Activated naive CD8-positive, alpha-beta T cell treated with anti-CD3 and anti-CD28 coated beads for 36 hours (primary cell): ENCODE measurements at regions not wholly inside any gene's neighbourhood (a gene's known extent, or its start where the extent isn't known, plus 50 kb on each side); places are given as distances from the start of the nearest gene placed in this dataset.

ENCODE experiments used
- DNase-seq: peaks from one replicate; pipeline ENCODE4 v3.0.0; 2021
- H3K27ac Mint-ChIP-seq: one replicate; pipeline ENCODE4 v1.8.0; 2022; ENCODE audit warnings: mild to moderate bottlenecking, moderate library complexity, mixed read lengths
- H3K27me3 Mint-ChIP-seq: one replicate; pipeline ENCODE4 v1.8.0; 2022; ENCODE audit warnings: mild to moderate bottlenecking, mixed read lengths
- H3K36me3 Mint-ChIP-seq: one replicate; pipeline ENCODE4 v1.8.0; 2021; ENCODE audit warnings: mild to moderate bottlenecking, mixed read lengths
- H3K4me1 Mint-ChIP-seq: one replicate; pipeline ENCODE4 v1.8.0; 2021; ENCODE audit warnings: mixed read lengths
- H3K4me3 Mint-ChIP-seq: one replicate; pipeline ENCODE4 v1.8.0; 2022; ENCODE audit warnings: mild to moderate bottlenecking, moderate library complexity, mixed read lengths
- H3K9me3 Mint-ChIP-seq: one replicate; pipeline ENCODE4 v1.8.0; 2022; ENCODE audit warnings: mixed read lengths

- peaks cover 35% of the 10 kb centered on the region for H3K27me3 Mint-ChIP-seq
- no peak overlapping the region for H3K27ac Mint-ChIP-seq
These were observed 102.5 kb upstream of the CDH5 start for GRCh38 chr16:66263973-66264310.

GRCh38 chr16:66263168-66263972 is 103.1 kb upstream of the CDH5 start:
- no peak overlapping the region for H3K4me3 Mint-ChIP-seq
- H3K27me3 Mint-ChIP-seq, result peaks cover 31% of the 10 kb centered on the region
- H3K9me3 Mint-ChIP-seq, result no peaks in the 10 kb centered on the region
- DNase-seq, result no peak
- no peak overlapping the region for H3K27ac Mint-ChIP-seq
- peaks cover 5% of the 10 kb centered on the region for H3K4me1 Mint-ChIP-seq
- H3K36me3 Mint-ChIP-seq, result no peaks in the 10 kb centered on the region

More at GRCh38 chr16:66263973-66264310, 102.5 kb upstream of the CDH5 start:
- H3K4me3 Mint-ChIP-seq, result no peak overlapping the region
- H3K36me3 Mint-ChIP-seq, result no peaks in the 10 kb centered on the region
- no peak for DNase-seq
- H3K4me1 Mint-ChIP-seq, result peaks cover 5% of the 10 kb centered on the region
- no peaks in the 10 kb centered on the region for H3K9me3 Mint-ChIP-seq

GRCh38 chr16:66262253-66263167 is 104.0 kb upstream of the CDH5 start:
- Mint-ChIP-seq H3K36me3 (no peaks in the 10 kb centered on the region), H3K27ac (no peak overlapping the region), H3K4me3 (no peak overlapping the region), H3K27me3 (peaks cover 29% of the 10 kb centered on the region), H3K9me3 (no peaks in the 10 kb centered on the region), H3K4me1 (peaks cover 5% of the 10 kb centered on the region)
- no peak for DNase-seq

- DNase-seq, result no peak
- no peak overlapping the region for H3K4me3 Mint-ChIP-seq
- H3K36me3 Mint-ChIP-seq, result no peaks in the 10 kb centered on the region
- no peaks in the 10 kb centered on the region for H3K9me3 Mint-ChIP-seq
- H3K27ac Mint-ChIP-seq, result no peak overlapping the region
- H3K4me1 Mint-ChIP-seq, result peaks cover 5% of the 10 kb centered on the region
- H3K27me3 Mint-ChIP-seq, result peaks cover 25% of the 10 kb centered on the region
These were observed 104.7 kb upstream of the CDH5 start for GRCh38 chr16:66261826-66262225.

- Mint-ChIP-seq H3K27me3 (peaks cover 16% of the 10 kb centered on the region), H3K4me3 (no peak overlapping the region), H3K36me3 (no peaks in the 10 kb centered on the region), H3K9me3 (no peaks in the 10 kb centered on the region), H3K4me1 (no peaks in the 10 kb centered on the region), H3K27ac (no peak overlapping the region)
- no peak for DNase-seq
These were observed 105.8 kb upstream of the CDH5 start for GRCh38 chr16:66260522-66261254.

- H3K27me3 Mint-ChIP-seq, result peaks cover 4% of the 10 kb centered on the region
- H3K36me3 Mint-ChIP-seq, result no peaks in the 10 kb centered on the region
- H3K4me3 Mint-ChIP-seq, result no peak overlapping the region
- no peaks in the 10 kb centered on the region for H3K9me3 Mint-ChIP-seq
- H3K4me1 Mint-ChIP-seq, result no peaks in the 10 kb centered on the region
- no peak overlapping the region for H3K27ac Mint-ChIP-seq
- no peak for DNase-seq
These were observed 107.3 kb upstream of the CDH5 start for GRCh38 chr16:66258916-66259845.

- H3K27ac Mint-ChIP-seq, result no peak overlapping the region
- DNase-seq, result no peak
- H3K9me3 Mint-ChIP-seq, result no peaks in the 10 kb centered on the region
- H3K4me1 Mint-ChIP-seq, result no peaks in the 10 kb centered on the region
- H3K36me3 Mint-ChIP-seq, result no peaks in the 10 kb centered on the region
- H3K4me3 Mint-ChIP-seq, result no peak overlapping the region
- H3K27me3 Mint-ChIP-seq, result peaks cover 3% of the 10 kb centered on the region
These were observed 109.6 kb upstream of the CDH5 start for GRCh38 chr16:66256919-66257318.

GRCh38 chr16:66255647-66256046 is 110.8 kb upstream of the CDH5 start:
- DNase-seq, result no peak
- H3K27me3 Mint-ChIP-seq, result peaks cover 3% of the 10 kb centered on the region
- H3K9me3 Mint-ChIP-seq, result no peaks in the 10 kb centered on the region
- no peaks in the 10 kb centered on the region for H3K36me3 Mint-ChIP-seq
- H3K4me1 Mint-ChIP-seq, result no peaks in the 10 kb centered on the region
- H3K4me3 Mint-ChIP-seq, result no peak overlapping the region
- H3K27ac Mint-ChIP-seq, result no peak overlapping the region

- no peak for DNase-seq
- no peaks in the 10 kb centered on the region for H3K9me3 Mint-ChIP-seq
These were observed 111.7 kb upstream of the CDH5 start for GRCh38 chr16:66254751-66255150.

GRCh38 chr16:66254106-66254505 is 112.4 kb upstream of the CDH5 start:
- Mint-ChIP-seq H3K4me1 (no peaks in the 10 kb centered on the region), H3K4me3 (no peak overlapping the region), H3K27ac (no peak overlapping the region), H3K9me3 (no peaks in the 10 kb centered on the region), H3K36me3 (no peaks in the 10 kb centered on the region), H3K27me3 (peaks cover 3% of the 10 kb centered on the region)
- DNase-seq, result no peak

More at GRCh38 chr16:66254751-66255150, 111.7 kb upstream of the CDH5 start:
- no peak overlapping the region for H3K4me3 Mint-ChIP-seq
- H3K27me3 Mint-ChIP-seq, result peaks cover 3% of the 10 kb centered on the region
- H3K4me1 Mint-ChIP-seq, result no peaks in the 10 kb centered on the region
- H3K36me3 Mint-ChIP-seq, result no peaks in the 10 kb centered on the region
- H3K27ac Mint-ChIP-seq, result no peak overlapping the region

GRCh38 chr16:66251476-66252160 is 114.9 kb upstream of the CDH5 start:
- no peak overlapping the region for H3K27ac Mint-ChIP-seq
- H3K4me1 Mint-ChIP-seq, result no peaks in the 10 kb centered on the region
- peaks cover 3% of the 10 kb centered on the region for H3K27me3 Mint-ChIP-seq
- no peak overlapping the region for H3K4me3 Mint-ChIP-seq
- no peaks in the 10 kb centered on the region for H3K9me3 Mint-ChIP-seq
- no peaks in the 10 kb centered on the region for H3K36me3 Mint-ChIP-seq
- no peak for DNase-seq

GRCh38 chr16:66250686-66251431 is 115.6 kb upstream of the CDH5 start:
- Mint-ChIP-seq H3K36me3 (no peaks in the 10 kb centered on the region), H3K27ac (no peak overlapping the region), H3K4me1 (no peaks in the 10 kb centered on the region), H3K27me3 (peaks cover 3% of the 10 kb centered on the region), H3K4me3 (no peak overlapping the region), H3K9me3 (no peaks in the 10 kb centered on the region)
- DNase-seq, result no peak
